Eye (tissue), 1 donor: ENCODE measurements at regions not wholly inside any gene's neighbourhood (a gene's known extent, or its start where the extent isn't known, plus 50 kb on each side); places are given as distances from the start of the nearest gene placed in this dataset.
"Not testable (repeated sequence)": the region's sequence is repeated elsewhere in the genome, so short reads cannot be mapped to it uniquely, and the experiment has no call there.

Source experiments
- DNase-seq: peaks from one replicate; pipeline ENCODE4 v3.0.0-alpha.2; 2015

GRCh38 chr4:151459375-151459774, 50.4 kb downstream of the FHIP1A start:
- DNase-seq, result no peak

- no peak for DNase-seq
Measured at GRCh38 chr4:151460434-151460833, 51.5 kb downstream of the FHIP1A start.

- DNase-seq, result no peak
Measured at GRCh38 chr4:151462554-151462953, 53.6 kb downstream of the FHIP1A start.

- DNase-seq, result no peak
Measured at GRCh38 chr4:151468715-151469696, 60.0 kb downstream of the FHIP1A start.

GRCh38 chr4:151469970-151470369, 61.0 kb downstream of the FHIP1A start:
- DNase-seq, result no peak

GRCh38 chr4:151471728-151472127, 62.8 kb downstream of the FHIP1A start:
- DNase-seq, result no peak

- no peak for DNase-seq
Measured at GRCh38 chr4:151472297-151472696, 63.3 kb downstream of the FHIP1A start.

- no peak for DNase-seq
Measured at GRCh38 chr4:151472711-151473110, 63.7 kb downstream of the FHIP1A start.

- no peak for DNase-seq
Measured at GRCh38 chr4:151473521-151474097, 64.6 kb downstream of the FHIP1A start.

- peak; percentile 30 for DNase-seq
Measured at GRCh38 chr4:151475035-151475714, 66.2 kb downstream of the FHIP1A start.

GRCh38 chr4:151481813-151482212, 72.8 kb downstream of the FHIP1A start:
- DNase-seq, result no peak

- peak; percentile 18 for DNase-seq
Measured at GRCh38 chr4:151484396-151485102, 75.6 kb downstream of the FHIP1A start.

GRCh38 chr4:151485541-151486131, 76.7 kb downstream of the FHIP1A start:
- DNase-seq, result no peak

GRCh38 chr4:151486168-151486567, 77.2 kb downstream of the FHIP1A start:
- DNase-seq, result no peak

- DNase-seq, result no peak
Measured at GRCh38 chr4:151488968-151489367, 80.0 kb downstream of the FHIP1A start.

- no peak for DNase-seq
Measured at GRCh38 chr4:151489462-151490203, 80.7 kb downstream of the FHIP1A start.

GRCh38 chr4:151495612-151496011, 86.6 kb downstream of the FHIP1A start:
- DNase-seq, result not testable (repeated sequence)

- not testable (repeated sequence) for DNase-seq
Measured at GRCh38 chr4:151511548-151511947, 102.6 kb downstream of the FHIP1A start.

- DNase-seq, result no peak
Measured at GRCh38 chr4:151517896-151518295, 108.9 kb downstream of the FHIP1A start.

GRCh38 chr4:151518359-151518758, 109.4 kb downstream of the FHIP1A start:
- DNase-seq, result no peak

- DNase-seq, result no peak
Measured at GRCh38 chr4:151519728-151520415, 110.9 kb downstream of the FHIP1A start.
